HG02642 (cell line): ENCODE measurements at regions not wholly inside any gene's neighbourhood (a gene's known extent, or its start where the extent isn't known, plus 50 kb on each side); places are given as distances from the start of the nearest gene placed in this dataset.

Experiments
- ATAC-seq: cut with Tn5 transposase; IDR thresholded peaks from one replicate; pipeline ENCODE4 v1.9.1; 2021; ENCODE audit warnings: mild to moderate bottlenecking; ENCODE audit not compliant: unreplicated experiment, poor library complexity

GRCh38 chr3:87046241-87046640, 55.3 kb upstream of the VGLL3 start:
- ATAC-seq: no peak

GRCh38 chr3:87045473-87045872, 54.5 kb upstream of the VGLL3 start:
- no peak for ATAC-seq

DNA sequence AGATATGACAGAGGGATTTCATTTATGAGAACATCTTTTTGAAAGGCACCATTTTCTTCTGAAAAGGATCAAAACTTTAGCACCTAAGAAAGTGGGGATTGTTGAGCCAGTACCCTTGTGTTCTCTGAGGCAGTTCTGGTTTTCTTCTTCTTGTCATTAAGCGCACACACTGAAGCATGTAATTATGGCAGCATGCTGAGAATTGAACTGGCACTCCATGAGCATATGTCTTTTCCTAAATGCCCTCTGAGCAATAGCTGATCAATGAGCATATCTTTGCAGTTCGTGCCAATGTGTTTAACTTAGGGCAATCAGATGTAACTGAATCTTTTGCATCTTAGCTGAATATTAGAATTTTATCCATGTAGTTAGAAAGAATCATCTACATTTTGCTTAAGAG, 53.9 kb upstream of the VGLL3 start:
- ATAC-seq: no peak

DNA sequence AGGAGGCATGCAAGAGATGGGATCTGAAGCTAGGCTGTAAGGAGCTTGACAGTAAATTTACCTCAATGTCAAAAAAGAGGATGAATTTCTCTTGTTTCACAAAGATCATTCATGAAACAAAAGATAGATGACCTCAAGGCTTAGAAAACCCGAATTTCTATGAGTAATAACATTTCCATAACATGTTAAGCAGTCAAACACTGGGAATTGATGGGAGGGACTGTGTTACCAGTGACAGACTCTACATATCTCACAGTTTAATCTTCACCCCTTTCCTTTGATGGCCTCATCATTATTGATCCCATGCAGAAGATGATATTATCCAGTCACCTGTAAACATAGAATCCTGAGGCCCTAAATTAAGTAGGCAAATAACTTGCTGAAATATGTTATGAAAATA, 53.5 kb upstream of the VGLL3 start:
- no peak for ATAC-seq

DNA sequence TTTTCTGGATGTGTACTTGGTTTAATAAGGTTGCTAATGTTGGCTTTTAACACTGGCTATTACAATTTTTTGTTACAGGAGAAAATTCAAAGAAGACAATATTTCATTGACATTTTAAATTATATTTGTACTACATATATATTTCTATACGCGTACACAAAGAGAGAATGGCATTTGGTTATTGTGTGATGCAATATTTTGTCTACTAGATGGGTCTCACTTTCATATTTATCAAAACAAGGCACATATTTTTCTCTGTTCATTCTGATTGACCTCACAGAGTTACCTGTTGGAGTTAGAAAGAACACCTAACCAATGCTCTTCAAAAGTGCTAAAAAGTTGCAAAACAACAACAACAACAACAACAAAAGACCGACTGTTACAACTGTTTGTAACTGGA, 50.2 kb upstream of the VGLL3 start:
- no peak for ATAC-seq
